Panc1 (cell line): ENCODE measurements at regions not wholly inside any gene's neighbourhood (a gene's known extent, or its start where the extent isn't known, plus 50 kb on each side); places are given as distances from the start of the nearest gene placed in this dataset.

Source experiments
- ATAC-seq: fragments of 200-7000 bp; cut with Tn5 transposase; 2 replicates; pipeline ENCODE4 v1.9.1; 2020; ENCODE audit warnings: mild to moderate bottlenecking, moderate library complexity
- BruUV-seq: library from RNA; stranded (reverse); fragments of 400-500 nt; replicated peaks from 2 replicates; lab custom pipeline; 2021; lab: Mats Ljungman, UMichigan
- CTCF ChIA-PET: fragments of 300-600 bp; sonication (Branson Sonifier 250); formaldehyde crosslinking; loops from one replicate; lab custom pipeline; 2022; ENCODE audit warnings: antibody characterized with exemption; lab: Charles Lee
- POLR2A ChIA-PET: fragments of 300-600 bp; sonication (Branson Sonifier 250); formaldehyde crosslinking; loops from one replicate; lab custom pipeline; 2022; ENCODE audit warnings: antibody characterized with exemption; lab: Charles Lee
- DNase-seq: peaks from one replicate; pipeline ENCODE4 v3.0.0-alpha.2; 2010; ENCODE audit warnings: low read depth, low spot score
- H3K27ac ChIP-seq: 2 replicates; pipeline ENCODE4 v1.5.1; 2011; ENCODE audit warnings: mild to moderate bottlenecking, low read length, inconsistent platforms
- H3K27me3 ChIP-seq: fragments of 200-500 bp; sonication (Bioruptor generic); 2 replicates; pipeline ENCODE4 v1.6.0; 2014; ENCODE audit warnings: low read length, inconsistent platforms; ENCODE audit not compliant: control insufficient read depth, insufficient read depth
- H3K36me3 ChIP-seq: fragments of 200-500 bp; sonication (Bioruptor generic); 2 replicates; pipeline ENCODE4 v1.5.1; 2014; ENCODE audit warnings: inconsistent platforms, mild to moderate bottlenecking, low read length, moderate library complexity; ENCODE audit not compliant: control insufficient read depth, insufficient read depth
- H3K4me1 ChIP-seq: 2 replicates; pipeline ENCODE4 v1.5.1; 2011; ENCODE audit warnings: inconsistent platforms, mild to moderate bottlenecking, low read length, moderate library complexity; ENCODE audit not compliant: control insufficient read depth, insufficient read depth
- H3K4me3 ChIP-seq, 2 experiments: 2 replicates each; pipeline ENCODE4 v1.5.1; 2011 to 2012; ENCODE audit warnings: low read depth in 2 of 2, low read length in 2 of 2, mild to moderate bottlenecking in 2 of 2, inconsistent platforms in 1 of 2, moderate library complexity in 1 of 2
- H3K9me3 ChIP-seq: fragments of 200-500 bp; sonication (Bioruptor generic); 2 replicates; pipeline ENCODE4 v1.5.1; 2014; ENCODE audit warnings: low read depth, mild to moderate bottlenecking, inconsistent platforms, low read length, moderate library complexity; ENCODE audit not compliant: control insufficient read depth, insufficient read depth
- CTCF ChIP-seq: fragments of 450-650 bp; IDR thresholded peaks from 2 replicates; pipeline ENCODE4 v1.5.1; 2017; ENCODE audit warnings: mild to moderate bottlenecking
- POLR2AphosphoS5 ChIP-seq: IDR thresholded peaks from 2 replicates; pipeline ENCODE4 v1.6.1; 2012; ENCODE audit warnings: mild to moderate bottlenecking, low read depth, low read length, moderate library complexity
- SIN3A ChIP-seq: IDR thresholded peaks from 2 replicates; pipeline ENCODE4 v1.6.1; 2012; ENCODE audit warnings: low read depth, mild to moderate bottlenecking, low read length, moderate library complexity, borderline replicate concordance; ENCODE audit not compliant: insufficient read depth
- TCF7L2 ChIP-seq: IDR thresholded peaks from 2 replicates; pipeline ENCODE4 v1.6.1; 2011; ENCODE audit warnings: mild to moderate bottlenecking, low read depth, low read length, inconsistent platforms
- in situ Hi-C: cut with HindIII; loops from 2 replicates; pipeline ENCODE4 v1.10.0; 2016; ENCODE audit warnings: low sequenced_read_pairs, low pct_unique_long_range_greater_than_20kb
- intact Hi-C: fragments of 100-400 bp; cut with micrococcal nuclease; formaldehyde crosslinking; loops from one replicate; pipeline ENCODE4 v1.10.0; 2022; ENCODE audit not compliant: unreplicated experiment
- TF ChIP-seq, protein P1 (sequence below), 2 experiments: IDR thresholded peaks; 2 replicates each; pipeline ENCODE4 v1.6.1; 2011 to 2012; ENCODE audit warnings: low read depth in 2 of 2, control low read depth in 1 of 2, low read length in 1 of 2, mild to moderate bottlenecking in 1 of 2, moderate library complexity in 1 of 2; ENCODE audit not compliant: insufficient read depth in 1 of 2

DNA sequence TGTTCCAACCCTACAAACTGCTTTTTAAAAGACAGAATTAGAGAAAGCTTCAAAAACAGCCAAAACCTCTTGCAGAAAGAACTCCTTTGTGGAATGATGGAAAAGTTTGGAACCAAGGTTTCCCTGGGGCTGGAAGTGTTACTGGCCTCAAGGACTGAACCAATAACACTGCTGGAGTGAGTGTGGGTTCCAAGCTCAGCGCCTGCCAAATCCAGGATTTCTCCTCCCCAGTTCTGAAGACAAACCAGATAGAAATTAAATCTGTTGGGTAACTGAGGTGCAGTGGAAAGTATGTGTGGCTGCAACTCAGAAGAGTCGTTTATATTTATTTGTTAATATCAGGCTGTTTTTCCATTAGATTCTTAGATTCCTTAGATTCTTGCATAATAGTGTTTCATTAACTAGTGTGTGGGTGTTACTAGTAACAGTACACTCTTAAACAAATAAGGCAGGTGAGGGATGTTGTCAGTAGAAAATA lies 66.5 kb upstream of the FNDC3B start:
- Histone ChIP-seq H3K9me3 (no peaks in the 10 kb centered on the region), H3K36me3 (no peaks in the 10 kb centered on the region), H3K4me3 (no peak overlapping the region), H3K4me1 (no peaks in the 10 kb centered on the region), H3K27ac (no peak overlapping the region), H3K27me3 (no peaks in the 10 kb centered on the region)
- BruUV-seq = no TSS peak
- POLR2A ChIA-PET = no interaction called here
- intact Hi-C loops = no loop called here
- ATAC-seq = no peak
- DNase-seq = no peak
- TF ChIP-seq SIN3A = no peak
- TF ChIP-seq POLR2AphosphoS5 = no peak
- TF ChIP-seq TCF7L2 = no peak
- TF ChIP-seq, protein P1, sequence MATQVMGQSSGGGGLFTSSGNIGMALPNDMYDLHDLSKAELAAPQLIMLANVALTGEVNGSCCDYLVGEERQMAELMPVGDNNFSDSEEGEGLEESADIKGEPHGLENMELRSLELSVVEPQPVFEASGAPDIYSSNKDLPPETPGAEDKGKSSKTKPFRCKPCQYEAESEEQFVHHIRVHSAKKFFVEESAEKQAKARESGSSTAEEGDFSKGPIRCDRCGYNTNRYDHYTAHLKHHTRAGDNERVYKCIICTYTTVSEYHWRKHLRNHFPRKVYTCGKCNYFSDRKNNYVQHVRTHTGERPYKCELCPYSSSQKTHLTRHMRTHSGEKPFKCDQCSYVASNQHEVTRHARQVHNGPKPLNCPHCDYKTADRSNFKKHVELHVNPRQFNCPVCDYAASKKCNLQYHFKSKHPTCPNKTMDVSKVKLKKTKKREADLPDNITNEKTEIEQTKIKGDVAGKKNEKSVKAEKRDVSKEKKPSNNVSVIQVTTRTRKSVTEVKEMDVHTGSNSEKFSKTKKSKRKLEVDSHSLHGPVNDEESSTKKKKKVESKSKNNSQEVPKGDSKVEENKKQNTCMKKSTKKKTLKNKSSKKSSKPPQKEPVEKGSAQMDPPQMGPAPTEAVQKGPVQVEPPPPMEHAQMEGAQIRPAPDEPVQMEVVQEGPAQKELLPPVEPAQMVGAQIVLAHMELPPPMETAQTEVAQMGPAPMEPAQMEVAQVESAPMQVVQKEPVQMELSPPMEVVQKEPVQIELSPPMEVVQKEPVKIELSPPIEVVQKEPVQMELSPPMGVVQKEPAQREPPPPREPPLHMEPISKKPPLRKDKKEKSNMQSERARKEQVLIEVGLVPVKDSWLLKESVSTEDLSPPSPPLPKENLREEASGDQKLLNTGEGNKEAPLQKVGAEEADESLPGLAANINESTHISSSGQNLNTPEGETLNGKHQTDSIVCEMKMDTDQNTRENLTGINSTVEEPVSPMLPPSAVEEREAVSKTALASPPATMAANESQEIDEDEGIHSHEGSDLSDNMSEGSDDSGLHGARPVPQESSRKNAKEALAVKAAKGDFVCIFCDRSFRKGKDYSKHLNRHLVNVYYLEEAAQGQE (IDR thresholded peaks at IDR 0.05; ENCODE audit: insufficient read depth in 1 of 2, low read depth in 2 of 2, low read length in 1 of 2) = no peak
- no peak for TF ChIP-seq CTCF
- in situ Hi-C loops = no loop called here
- CTCF ChIA-PET = no interaction called here

DNA sequence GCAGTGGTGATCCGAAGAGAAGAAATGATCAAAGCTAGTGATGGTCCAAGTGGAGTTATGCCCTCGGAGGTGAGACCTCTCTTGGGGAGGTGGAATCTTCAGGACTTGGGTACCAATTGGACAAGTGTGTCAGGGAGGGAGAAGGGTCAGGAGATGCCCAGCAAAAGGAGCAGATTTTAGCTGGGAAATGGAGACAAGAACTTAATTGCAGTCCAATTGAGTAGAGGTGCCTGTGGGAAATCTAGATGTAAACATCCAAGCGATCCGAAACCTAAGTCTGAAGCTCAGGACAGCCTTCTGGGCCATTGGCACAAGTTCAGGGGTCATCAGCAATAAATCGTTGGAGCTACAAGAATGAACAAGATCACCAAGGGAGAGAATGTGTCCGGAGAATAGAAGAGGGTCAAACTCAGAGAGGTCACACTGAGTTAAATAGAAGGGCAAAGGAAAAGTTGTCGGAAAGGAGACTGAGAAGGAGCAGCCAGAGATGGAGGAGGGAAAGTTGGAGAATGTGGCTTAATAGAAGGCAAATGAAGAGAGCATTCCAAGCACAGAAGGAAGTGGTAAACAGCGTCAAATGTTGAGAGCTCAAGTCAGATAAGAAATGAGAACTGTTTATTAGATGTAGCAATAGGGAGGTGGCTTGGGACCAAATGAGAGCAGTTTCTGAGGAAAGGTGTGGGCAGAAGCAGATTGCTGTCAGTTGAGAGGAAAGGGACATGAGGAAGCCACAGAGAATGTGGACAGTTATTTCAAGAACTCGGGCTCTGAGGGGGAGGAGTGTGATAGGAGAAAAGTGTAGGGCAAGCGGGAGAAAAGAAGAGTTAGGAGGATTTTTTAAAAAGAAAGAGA lies 64.2 kb upstream of the FNDC3B start:
- ChIA-PET CTCF (no interaction called here), POLR2A (no interaction called here)
- intact Hi-C loops (no loop called here), in situ Hi-C loops (no loop called here)
- H3K27ac ChIP-seq = no peak overlapping the region
- ATAC-seq = no peak
- no peaks in the 10 kb centered on the region for H3K36me3 ChIP-seq
- TF ChIP-seq TCF7L2 (no peak), SIN3A (no peak), POLR2AphosphoS5 (no peak), CTCF (no peak)
- TF ChIP-seq, protein P1 (IDR thresholded peaks at IDR 0.05; ENCODE audit: insufficient read depth in 1 of 2, low read depth in 2 of 2, low read length in 1 of 2) = no peak
- H3K4me1 ChIP-seq = no peaks in the 10 kb centered on the region
- no peaks in the 10 kb centered on the region for H3K9me3 ChIP-seq
- no TSS peak for BruUV-seq
- no peaks in the 10 kb centered on the region; the same call in 1 of the 2 replicates for H3K27me3 ChIP-seq
- no peak for DNase-seq
- no peak overlapping the region for H3K4me3 ChIP-seq
